ENCODE measurements at regions not wholly inside any gene's neighbourhood (a gene's known extent, or its start where the extent isn't known, plus 50 kb on each side); places are given as distances from the start of the nearest gene placed in this dataset.

DNA sequence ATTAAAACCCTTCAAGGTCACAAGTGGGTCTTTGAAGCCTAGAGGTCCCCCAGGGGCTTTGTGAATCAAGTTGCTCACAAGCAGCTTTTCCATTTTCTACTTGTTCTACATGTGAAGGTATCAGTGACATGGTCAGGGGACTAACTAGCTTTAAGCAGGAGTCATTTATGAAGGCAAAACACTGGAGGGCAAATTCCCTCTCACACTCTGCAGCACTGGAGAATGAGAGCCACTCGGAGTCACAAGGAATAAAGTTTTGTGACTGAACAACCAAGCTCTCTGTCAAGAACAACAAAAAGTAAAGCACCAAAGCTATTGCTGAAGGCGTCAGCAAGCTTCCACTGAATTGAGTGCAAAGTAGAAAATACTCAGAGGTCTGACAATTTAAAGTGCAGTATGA lies 609.0 kb downstream of the EDEM1 start:
- TF ChIP-seq, protein P1, sequence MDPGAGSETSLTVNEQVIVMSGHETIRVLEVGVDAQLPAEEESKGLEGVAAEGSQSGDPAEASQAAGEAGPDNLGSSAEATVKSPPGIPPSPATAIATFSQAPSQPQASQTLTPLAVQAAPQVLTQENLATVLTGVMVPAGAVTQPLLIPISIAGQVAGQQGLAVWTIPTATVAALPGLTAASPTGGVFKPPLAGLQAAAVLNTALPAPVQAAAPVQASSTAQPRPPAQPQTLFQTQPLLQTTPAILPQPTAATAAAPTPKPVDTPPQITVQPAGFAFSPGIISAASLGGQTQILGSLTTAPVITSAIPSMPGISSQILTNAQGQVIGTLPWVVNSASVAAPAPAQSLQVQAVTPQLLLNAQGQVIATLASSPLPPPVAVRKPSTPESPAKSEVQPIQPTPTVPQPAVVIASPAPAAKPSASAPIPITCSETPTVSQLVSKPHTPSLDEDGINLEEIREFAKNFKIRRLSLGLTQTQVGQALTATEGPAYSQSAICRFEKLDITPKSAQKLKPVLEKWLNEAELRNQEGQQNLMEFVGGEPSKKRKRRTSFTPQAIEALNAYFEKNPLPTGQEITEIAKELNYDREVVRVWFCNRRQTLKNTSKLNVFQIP (CRISPR knock-in tag; IDR thresholded peaks at IDR 0.05; ENCODE audit: borderline replicate concordance, low read depth): no peak
- no peak for TF ChIP-seq ESRRG (CRISPR knock-in tag; IDR thresholded peaks at IDR 0.05)
- TF ChIP-seq ISL1 (CRISPR knock-in tag; IDR thresholded peaks at IDR 0.05): no peak
- TF ChIP-seq PPARA (CRISPR knock-in tag; IDR thresholded peaks at IDR 0.05; ENCODE audit: borderline replicate concordance): no peak
- no peak for TF ChIP-seq TCF4 (CRISPR knock-in tag; IDR thresholded peaks at IDR 0.05; ENCODE audit: borderline replicate concordance)
- ATAC-seq: no peak

DNA sequence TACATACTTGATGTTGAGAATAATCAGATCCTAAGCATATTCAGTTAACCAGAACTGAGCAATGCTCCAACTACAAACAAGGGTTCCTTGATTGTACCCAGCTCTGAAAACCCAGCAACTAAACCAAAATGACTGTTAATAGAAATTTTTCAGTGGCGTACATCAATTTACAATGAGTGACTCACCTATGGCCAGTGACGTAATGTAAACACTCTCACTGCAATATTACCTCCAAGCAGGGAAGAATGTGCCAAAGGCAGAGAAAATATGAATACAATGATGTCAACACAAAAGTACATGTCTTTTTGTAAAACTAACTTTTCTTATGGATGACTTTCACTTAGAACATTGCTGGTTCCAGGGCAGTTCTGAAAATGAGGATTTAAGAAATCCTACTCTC lies 611.3 kb downstream of the EDEM1 start:
- ATAC-seq: no peak

DNA sequence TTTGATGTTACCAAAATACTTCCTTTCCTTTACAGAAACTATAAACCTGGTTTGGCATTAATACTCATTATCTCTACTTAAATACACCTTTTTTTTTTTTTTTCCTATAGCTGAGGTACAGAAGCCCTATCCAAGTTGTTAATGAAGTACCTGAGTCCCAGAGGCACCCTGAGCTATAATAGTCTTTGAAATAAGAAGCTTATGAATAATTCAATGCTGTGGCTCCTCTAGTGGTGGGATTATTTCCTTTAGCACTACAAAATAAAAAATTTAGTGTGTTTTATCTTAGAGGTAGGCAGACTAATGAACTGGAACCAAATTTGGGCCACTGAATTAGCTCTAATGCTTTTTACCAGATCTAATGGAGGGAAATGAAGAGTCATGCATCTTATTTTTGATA lies 611.9 kb downstream of the EDEM1 start:
- ATAC-seq: no peak
- no peak for TF ChIP-seq ZFP30 (CRISPR knock-in tag; IDR thresholded peaks at IDR 0.05)
- TF ChIP-seq, protein P2, sequence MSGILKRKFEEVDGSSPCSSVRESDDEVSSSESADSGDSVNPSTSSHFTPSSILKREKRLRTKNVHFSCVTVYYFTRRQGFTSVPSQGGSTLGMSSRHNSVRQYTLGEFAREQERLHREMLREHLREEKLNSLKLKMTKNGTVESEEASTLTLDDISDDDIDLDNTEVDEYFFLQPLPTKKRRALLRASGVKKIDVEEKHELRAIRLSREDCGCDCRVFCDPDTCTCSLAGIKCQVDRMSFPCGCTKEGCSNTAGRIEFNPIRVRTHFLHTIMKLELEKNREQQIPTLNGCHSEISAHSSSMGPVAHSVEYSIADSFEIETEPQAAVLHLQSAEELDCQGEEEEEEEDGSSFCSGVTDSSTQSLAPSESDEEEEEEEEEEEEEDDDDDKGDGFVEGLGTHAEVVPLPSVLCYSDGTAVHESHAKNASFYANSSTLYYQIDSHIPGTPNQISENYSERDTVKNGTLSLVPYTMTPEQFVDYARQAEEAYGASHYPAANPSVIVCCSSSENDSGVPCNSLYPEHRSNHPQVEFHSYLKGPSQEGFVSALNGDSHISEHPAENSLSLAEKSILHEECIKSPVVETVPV (CRISPR knock-in tag; IDR thresholded peaks at IDR 0.05): no peak
- TF ChIP-seq ZNF70 (CRISPR knock-in tag; IDR thresholded peaks at IDR 0.05): no peak
- TF ChIP-seq RARB (CRISPR knock-in tag; IDR thresholded peaks at IDR 0.05): no peak
- no peak for TF ChIP-seq ISL1 (CRISPR knock-in tag; IDR thresholded peaks at IDR 0.05)
- no peak for TF ChIP-seq ZNF8 (CRISPR knock-in tag; IDR thresholded peaks at IDR 0.05)
- TF ChIP-seq ARNTL (CRISPR knock-in tag; IDR thresholded peaks at IDR 0.05; ENCODE audit: borderline replicate concordance, low read depth): no peak
- TF ChIP-seq TCF4 (CRISPR knock-in tag; IDR thresholded peaks at IDR 0.05; ENCODE audit: borderline replicate concordance): no peak
- TF ChIP-seq BACH2 (CRISPR knock-in tag; IDR thresholded peaks at IDR 0.05; ENCODE audit: borderline replicate concordance): no peak
- no peak for TF ChIP-seq ESRRG (CRISPR knock-in tag; IDR thresholded peaks at IDR 0.05)
- TF ChIP-seq, protein P3, sequence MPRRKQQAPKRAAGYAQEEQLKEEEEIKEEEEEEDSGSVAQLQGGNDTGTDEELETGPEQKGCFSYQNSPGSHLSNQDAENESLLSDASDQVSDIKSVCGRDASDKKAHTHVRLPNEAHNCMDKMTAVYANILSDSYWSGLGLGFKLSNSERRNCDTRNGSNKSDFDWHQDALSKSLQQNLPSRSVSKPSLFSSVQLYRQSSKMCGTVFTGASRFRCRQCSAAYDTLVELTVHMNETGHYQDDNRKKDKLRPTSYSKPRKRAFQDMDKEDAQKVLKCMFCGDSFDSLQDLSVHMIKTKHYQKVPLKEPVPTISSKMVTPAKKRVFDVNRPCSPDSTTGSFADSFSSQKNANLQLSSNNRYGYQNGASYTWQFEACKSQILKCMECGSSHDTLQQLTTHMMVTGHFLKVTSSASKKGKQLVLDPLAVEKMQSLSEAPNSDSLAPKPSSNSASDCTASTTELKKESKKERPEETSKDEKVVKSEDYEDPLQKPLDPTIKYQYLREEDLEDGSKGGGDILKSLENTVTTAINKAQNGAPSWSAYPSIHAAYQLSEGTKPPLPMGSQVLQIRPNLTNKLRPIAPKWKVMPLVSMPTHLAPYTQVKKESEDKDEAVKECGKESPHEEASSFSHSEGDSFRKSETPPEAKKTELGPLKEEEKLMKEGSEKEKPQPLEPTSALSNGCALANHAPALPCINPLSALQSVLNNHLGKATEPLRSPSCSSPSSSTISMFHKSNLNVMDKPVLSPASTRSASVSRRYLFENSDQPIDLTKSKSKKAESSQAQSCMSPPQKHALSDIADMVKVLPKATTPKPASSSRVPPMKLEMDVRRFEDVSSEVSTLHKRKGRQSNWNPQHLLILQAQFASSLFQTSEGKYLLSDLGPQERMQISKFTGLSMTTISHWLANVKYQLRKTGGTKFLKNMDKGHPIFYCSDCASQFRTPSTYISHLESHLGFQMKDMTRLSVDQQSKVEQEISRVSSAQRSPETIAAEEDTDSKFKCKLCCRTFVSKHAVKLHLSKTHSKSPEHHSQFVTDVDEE (CRISPR knock-in tag; IDR thresholded peaks at IDR 0.05): no peak
- TF ChIP-seq, protein P4, sequence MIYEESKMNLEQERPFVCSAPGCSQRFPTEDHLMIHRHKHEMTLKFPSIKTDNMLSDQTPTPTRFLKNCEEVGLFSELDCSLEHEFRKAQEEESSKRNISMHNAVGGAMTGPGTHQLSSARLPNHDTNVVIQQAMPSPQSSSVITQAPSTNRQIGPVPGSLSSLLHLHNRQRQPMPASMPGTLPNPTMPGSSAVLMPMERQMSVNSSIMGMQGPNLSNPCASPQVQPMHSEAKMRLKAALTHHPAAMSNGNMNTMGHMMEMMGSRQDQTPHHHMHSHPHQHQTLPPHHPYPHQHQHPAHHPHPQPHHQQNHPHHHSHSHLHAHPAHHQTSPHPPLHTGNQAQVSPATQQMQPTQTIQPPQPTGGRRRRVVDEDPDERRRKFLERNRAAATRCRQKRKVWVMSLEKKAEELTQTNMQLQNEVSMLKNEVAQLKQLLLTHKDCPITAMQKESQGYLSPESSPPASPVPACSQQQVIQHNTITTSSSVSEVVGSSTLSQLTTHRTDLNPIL (CRISPR knock-in tag; IDR thresholded peaks at IDR 0.05; ENCODE audit: low read depth): no peak
- TF ChIP-seq TOX (CRISPR knock-in tag; IDR thresholded peaks at IDR 0.05; ENCODE audit: borderline replicate concordance): no peak
- no peak for TF ChIP-seq ZC3H10 (CRISPR knock-in tag; IDR thresholded peaks at IDR 0.05)

More for the DNA sequence above, 611.3 kb downstream of the EDEM1 start:
- TF ChIP-seq, protein P2 (CRISPR knock-in tag; IDR thresholded peaks at IDR 0.05): no peak
- TF ChIP-seq ZNF70 (CRISPR knock-in tag; IDR thresholded peaks at IDR 0.05) (no peak), TOX (CRISPR knock-in tag; IDR thresholded peaks at IDR 0.05; ENCODE audit: borderline replicate concordance) (no peak), PPARA (CRISPR knock-in tag; IDR thresholded peaks at IDR 0.05; ENCODE audit: borderline replicate concordance) (no peak), ZNF565 (CRISPR knock-in tag; conservative IDR thresholded peaks at IDR 0.05; ENCODE audit: low read depth) (no peak), TCF4 (CRISPR knock-in tag; IDR thresholded peaks at IDR 0.05; ENCODE audit: borderline replicate concordance) (no peak)
- TF ChIP-seq, protein P1 (CRISPR knock-in tag; IDR thresholded peaks at IDR 0.05; ENCODE audit: borderline replicate concordance, low read depth): no peak
